Stomach smooth muscle (tissue), 2 donors: ENCODE measurements at regions not wholly inside any gene's neighbourhood (a gene's known extent, or its start where the extent isn't known, plus 50 kb on each side); places are given as distances from the start of the nearest gene placed in this dataset.

Experiments used
- H3K27ac ChIP-seq: one replicate; pipeline ENCODE4 v1.7.0; 2013; ENCODE audit warnings: mild to moderate bottlenecking, low read length, inconsistent platforms
- H3K27me3 ChIP-seq, 2 donors: one replicate each; pipeline ENCODE4 v1.7.0; 2013; ENCODE audit warnings: low read length in 2 of 2; ENCODE audit not compliant: insufficient read depth in 2 of 2, control insufficient read depth in 1 of 2
- H3K36me3 ChIP-seq, 2 donors: one replicate each; pipeline ENCODE4 v1.7.0; 2013; ENCODE audit warnings: low read length in 2 of 2; ENCODE audit not compliant: control insufficient read depth in 2 of 2, insufficient read depth in 2 of 2
- H3K4me1 ChIP-seq: one replicate; pipeline ENCODE4 v1.7.0; 2013; ENCODE audit warnings: low read length; ENCODE audit not compliant: control insufficient read depth, insufficient read depth
- H3K4me3 ChIP-seq, 2 donors: one replicate each; pipeline ENCODE4 v1.7.0; 2013; ENCODE audit warnings: low read length in 2 of 2
- H3K9ac ChIP-seq, 2 donors: one replicate each; pipeline ENCODE4 v1.7.0; 2013; ENCODE audit warnings: low read length in 2 of 2, mild to moderate bottlenecking in 1 of 2
- H3K9me3 ChIP-seq, 2 donors: one replicate each; pipeline ENCODE4 v1.7.0; 2013; ENCODE audit warnings: low read length in 2 of 2; ENCODE audit not compliant: control insufficient read depth in 2 of 2
- donor health status: healthy.
- donor health status: Pancreatic carcinoma.

- Histone ChIP-seq H3K27me3 (no peaks in the 10 kb centered on the region), H3K27ac (no peak overlapping the region), H3K4me3 (no peak overlapping the region), H3K36me3 (no peaks in the 10 kb centered on the region), H3K9ac (no peak overlapping the region), H3K4me1 (no peaks in the 10 kb centered on the region), H3K9me3 (no peaks in the 10 kb centered on the region)
Observed at GRCh38 chr6:104640761-104641160, 219.0 kb downstream of the HACE1 start.

- Histone ChIP-seq H3K4me3 (no peak overlapping the region), H3K9ac (no peak overlapping the region), H3K9me3 (no peaks in the 10 kb centered on the region), H3K27ac (no peak overlapping the region), H3K27me3 (no peaks in the 10 kb centered on the region), H3K4me1 (no peaks in the 10 kb centered on the region), H3K36me3 (no peaks in the 10 kb centered on the region)
Observed at GRCh38 chr6:104640150-104640700, 219.5 kb downstream of the HACE1 start.

GRCh38 chr6:104639668-104640067, 220.1 kb downstream of the HACE1 start:
- Histone ChIP-seq H3K4me3 (no peak overlapping the region), H3K27me3 (no peaks in the 10 kb centered on the region), H3K36me3 (no peaks in the 10 kb centered on the region), H3K27ac (no peak overlapping the region), H3K9me3 (no peaks in the 10 kb centered on the region), H3K4me1 (no peaks in the 10 kb centered on the region), H3K9ac (no peak overlapping the region)

GRCh38 chr6:104638841-104639290, 220.9 kb downstream of the HACE1 start:
- no peak overlapping the region for H3K9ac ChIP-seq
- H3K9me3 ChIP-seq = no peaks in the 10 kb centered on the region
- H3K4me3 ChIP-seq = no peak overlapping the region
- no peaks in the 10 kb centered on the region for H3K27me3 ChIP-seq
- no peaks in the 10 kb centered on the region for H3K4me1 ChIP-seq
- H3K27ac ChIP-seq = no peak overlapping the region
- no peaks in the 10 kb centered on the region for H3K36me3 ChIP-seq

- H3K4me1 ChIP-seq = no peaks in the 10 kb centered on the region
- no peaks in the 10 kb centered on the region for H3K27me3 ChIP-seq
- H3K9ac ChIP-seq = no peak overlapping the region
- no peaks in the 10 kb centered on the region for H3K36me3 ChIP-seq
- no peak overlapping the region for H3K27ac ChIP-seq
- H3K9me3 ChIP-seq = no peaks in the 10 kb centered on the region
- H3K4me3 ChIP-seq = no peak overlapping the region
Observed at GRCh38 chr6:104633125-104633524, 226.6 kb downstream of the HACE1 start.

GRCh38 chr6:104632588-104632987, 227.1 kb downstream of the HACE1 start:
- H3K27me3 ChIP-seq = no peaks in the 10 kb centered on the region
- no peaks in the 10 kb centered on the region for H3K4me1 ChIP-seq
- H3K4me3 ChIP-seq = no peak overlapping the region
- H3K9ac ChIP-seq = no peak overlapping the region
- H3K9me3 ChIP-seq = no peaks in the 10 kb centered on the region
- H3K36me3 ChIP-seq = no peaks in the 10 kb centered on the region
- no peak overlapping the region for H3K27ac ChIP-seq

- no peaks in the 10 kb centered on the region for H3K9me3 ChIP-seq
- no peaks in the 10 kb centered on the region for H3K4me1 ChIP-seq
- no peaks in the 10 kb centered on the region for H3K36me3 ChIP-seq
- no peak overlapping the region for H3K27ac ChIP-seq
- H3K4me3 ChIP-seq = no peak overlapping the region
- no peaks in the 10 kb centered on the region for H3K27me3 ChIP-seq
- no peak overlapping the region for H3K9ac ChIP-seq
Observed at GRCh38 chr6:104630955-104631354, 228.8 kb downstream of the HACE1 start.

- Histone ChIP-seq H3K4me1 (no peaks in the 10 kb centered on the region), H3K9me3 (no peaks in the 10 kb centered on the region), H3K27me3 (no peaks in the 10 kb centered on the region), H3K27ac (no peak overlapping the region), H3K36me3 (no peaks in the 10 kb centered on the region), H3K9ac (no peak overlapping the region), H3K4me3 (no peak overlapping the region)
Observed at GRCh38 chr6:104630522-104630921, 229.2 kb downstream of the HACE1 start.

GRCh38 chr6:104629826-104630225, 229.9 kb downstream of the HACE1 start:
- no peaks in the 10 kb centered on the region for H3K9me3 ChIP-seq
- no peaks in the 10 kb centered on the region for H3K27me3 ChIP-seq
- no peak overlapping the region for H3K9ac ChIP-seq
- no peak overlapping the region for H3K4me3 ChIP-seq
- H3K36me3 ChIP-seq = no peaks in the 10 kb centered on the region
- no peak overlapping the region for H3K27ac ChIP-seq
- no peaks in the 10 kb centered on the region for H3K4me1 ChIP-seq

- no peak overlapping the region for H3K27ac ChIP-seq
- H3K9ac ChIP-seq = no peak overlapping the region
- H3K4me1 ChIP-seq = no peaks in the 10 kb centered on the region
- no peak overlapping the region for H3K4me3 ChIP-seq
- no peaks in the 10 kb centered on the region for H3K27me3 ChIP-seq
- no peaks in the 10 kb centered on the region for H3K9me3 ChIP-seq
- no peaks in the 10 kb centered on the region for H3K36me3 ChIP-seq
Observed at GRCh38 chr6:104625536-104625935, 234.2 kb downstream of the HACE1 start.

- Histone ChIP-seq H3K27ac (no peak overlapping the region), H3K4me3 (no peak overlapping the region), H3K9me3 (no peaks in the 10 kb centered on the region), H3K9ac (no peak overlapping the region), H3K36me3 (no peaks in the 10 kb centered on the region), H3K4me1 (no peaks in the 10 kb centered on the region), H3K27me3 (no peaks in the 10 kb centered on the region)
Observed at GRCh38 chr6:104623052-104623690, 236.5 kb downstream of the HACE1 start.
